H54 (cell line): ENCODE measurements at regions not wholly inside any gene's neighbourhood (a gene's known extent, or its start where the extent isn't known, plus 50 kb on each side); places are given as distances from the start of the nearest gene placed in this dataset.

Experiments
- DNase-seq: peaks from one replicate; pipeline ENCODE4 v3.0.0; 2011; ENCODE audit warnings: low spot score, mixed read lengths; ENCODE audit not compliant: insufficient read length
- FAIRE-seq: peaks from 3 replicates; lab custom pipeline; 2011; peaks lifted over from hg19 to GRCh38; lab: Jason Lieb, UNC
- POLR2A ChIP-seq: IDR thresholded peaks from 2 replicates; pipeline ENCODE4 v1.6.1; 2011; ENCODE audit warnings: low read depth, mild to moderate bottlenecking, low read length

- FAIRE-seq (no peak), DNase-seq (no peak)
- TF ChIP-seq POLR2A = no peak
Observed at GRCh38 chr5:92002721-92003274, 619.7 kb upstream of the ARRDC3 start.

GRCh38 chr5:91998774-91999173 lies 615.7 kb upstream of the ARRDC3 start:
- no peak for TF ChIP-seq POLR2A
- no peak for FAIRE-seq
- DNase-seq = no peak

GRCh38 chr5:91983869-91984268 lies 600.8 kb upstream of the ARRDC3 start:
- FAIRE-seq = no peak
- no peak for TF ChIP-seq POLR2A

GRCh38 chr5:91978221-91978882 lies 595.2 kb upstream of the ARRDC3 start:
- DNase-seq = no peak
- no peak for FAIRE-seq

More at GRCh38 chr5:91983869-91984268, 600.8 kb upstream of the ARRDC3 start:
- no peak for DNase-seq

GRCh38 chr5:91977579-91977978 lies 594.5 kb upstream of the ARRDC3 start:
- no peak for TF ChIP-seq POLR2A
- FAIRE-seq = no peak
- no peak for DNase-seq

More at GRCh38 chr5:91978221-91978882, 595.2 kb upstream of the ARRDC3 start:
- TF ChIP-seq POLR2A = no peak

GRCh38 chr5:91976451-91976850 lies 593.3 kb upstream of the ARRDC3 start:
- no peak for DNase-seq
- no peak for TF ChIP-seq POLR2A
- no peak for FAIRE-seq

GRCh38 chr5:91963166-91963565 lies 580.0 kb upstream of the ARRDC3 start:
- FAIRE-seq = no peak
- DNase-seq = no peak
- TF ChIP-seq POLR2A = no peak

GRCh38 chr5:91957666-91958065 lies 574.5 kb upstream of the ARRDC3 start:
- TF ChIP-seq POLR2A = no peak
- FAIRE-seq (peak; percentile 86), DNase-seq (peak; percentile 1)

GRCh38 chr5:91956738-91957137 lies 573.6 kb upstream of the ARRDC3 start:
- DNase-seq = no peak
- FAIRE-seq = no peak
- no peak for TF ChIP-seq POLR2A

GRCh38 chr5:91955610-91956009 lies 572.5 kb upstream of the ARRDC3 start:
- DNase-seq = no peak
- TF ChIP-seq POLR2A = no peak
- no peak for FAIRE-seq

- TF ChIP-seq POLR2A = no peak
- no peak for FAIRE-seq
- no peak for DNase-seq
Observed at GRCh38 chr5:91954136-91954535, 571.0 kb upstream of the ARRDC3 start.

- DNase-seq (no peak), FAIRE-seq (no peak)
- TF ChIP-seq POLR2A = no peak
Observed at GRCh38 chr5:91950328-91950727, 567.2 kb upstream of the ARRDC3 start.

- TF ChIP-seq POLR2A = no peak
- DNase-seq (no peak), FAIRE-seq (no peak)
Observed at GRCh38 chr5:91946870-91947269, 563.8 kb upstream of the ARRDC3 start.

GRCh38 chr5:91941588-91941987 lies 558.5 kb upstream of the ARRDC3 start:
- no peak for FAIRE-seq
- no peak for DNase-seq
- TF ChIP-seq POLR2A = no peak

GRCh38 chr5:91938441-91938840 lies 555.3 kb upstream of the ARRDC3 start:
- TF ChIP-seq POLR2A = no peak
- no peak for FAIRE-seq
- DNase-seq = no peak
